ENCODE measurements at regions not wholly inside any gene's neighbourhood (a gene's known extent, or its start where the extent isn't known, plus 50 kb on each side); places are given as distances from the start of the nearest gene placed in this dataset.

DNA sequence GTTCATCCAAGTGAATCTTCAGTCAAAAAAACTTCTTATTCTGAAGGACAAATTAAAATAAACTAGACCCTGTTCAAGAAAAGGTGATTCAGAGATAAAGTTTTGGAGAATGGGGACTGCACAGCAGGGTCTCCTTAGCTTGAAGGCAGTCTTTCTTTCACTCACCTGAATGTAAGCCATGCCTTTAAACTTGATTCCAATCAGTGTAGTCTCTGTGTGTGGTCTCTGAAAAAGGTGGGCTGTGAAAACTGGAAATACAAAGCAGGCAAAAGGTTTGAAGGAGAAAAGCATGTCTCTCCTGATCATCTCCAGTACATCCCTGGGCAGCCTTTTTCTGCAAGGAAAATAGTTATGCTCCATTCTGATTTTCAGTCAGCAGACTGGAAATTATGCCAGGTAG lies 188.0 kb upstream of the SASH1 start:
- no peak overlapping the region for H3K4me3 ChIP-seq (replicated peaks; ENCODE audit: low read depth, low read length)
- no peaks in the 10 kb centered on the region for H3K36me3 ChIP-seq (ENCODE audit: control insufficient read depth, insufficient read depth, low read length)
- DNase-seq (ENCODE audit: extremely low read depth, insufficient read length): no peak
- TF ChIP-seq, protein P1, sequence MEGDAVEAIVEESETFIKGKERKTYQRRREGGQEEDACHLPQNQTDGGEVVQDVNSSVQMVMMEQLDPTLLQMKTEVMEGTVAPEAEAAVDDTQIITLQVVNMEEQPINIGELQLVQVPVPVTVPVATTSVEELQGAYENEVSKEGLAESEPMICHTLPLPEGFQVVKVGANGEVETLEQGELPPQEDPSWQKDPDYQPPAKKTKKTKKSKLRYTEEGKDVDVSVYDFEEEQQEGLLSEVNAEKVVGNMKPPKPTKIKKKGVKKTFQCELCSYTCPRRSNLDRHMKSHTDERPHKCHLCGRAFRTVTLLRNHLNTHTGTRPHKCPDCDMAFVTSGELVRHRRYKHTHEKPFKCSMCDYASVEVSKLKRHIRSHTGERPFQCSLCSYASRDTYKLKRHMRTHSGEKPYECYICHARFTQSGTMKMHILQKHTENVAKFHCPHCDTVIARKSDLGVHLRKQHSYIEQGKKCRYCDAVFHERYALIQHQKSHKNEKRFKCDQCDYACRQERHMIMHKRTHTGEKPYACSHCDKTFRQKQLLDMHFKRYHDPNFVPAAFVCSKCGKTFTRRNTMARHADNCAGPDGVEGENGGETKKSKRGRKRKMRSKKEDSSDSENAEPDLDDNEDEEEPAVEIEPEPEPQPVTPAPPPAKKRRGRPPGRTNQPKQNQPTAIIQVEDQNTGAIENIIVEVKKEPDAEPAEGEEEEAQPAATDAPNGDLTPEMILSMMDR (IDR thresholded peaks at IDR 0.05; ENCODE audit: insufficient read depth, low read length, poor library complexity, severe bottlenecking): no peak
- no peaks in the 10 kb centered on the region for H3K27me3 ChIP-seq (replicated peaks; ENCODE audit: control insufficient read depth, insufficient read depth, low read length)

DNA sequence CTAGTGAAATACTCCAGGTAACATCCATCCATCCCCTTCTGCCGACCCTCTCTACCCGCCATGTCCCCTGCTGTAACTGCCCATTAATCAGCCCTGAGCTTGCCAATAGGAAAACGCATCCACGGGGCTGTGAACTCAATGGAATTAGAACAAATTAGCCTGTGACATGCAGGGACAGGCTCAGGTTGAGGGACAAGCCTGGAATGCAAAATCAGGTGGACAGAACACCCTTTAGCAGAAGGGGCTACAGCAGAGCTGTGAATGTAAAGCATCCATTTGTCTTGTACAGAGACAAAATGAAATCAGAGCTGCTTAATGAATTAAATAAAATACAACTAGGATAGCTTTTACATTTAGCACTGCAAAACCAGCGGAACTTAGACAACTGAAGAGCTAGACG lies 187.3 kb upstream of the SASH1 start:
- TF ChIP-seq, protein P1 (IDR thresholded peaks at IDR 0.05; ENCODE audit: insufficient read depth, low read length, poor library complexity, severe bottlenecking): no peak
- Histone ChIP-seq H3K27me3 (replicated peaks; ENCODE audit: control insufficient read depth, insufficient read depth, low read length) (no peaks in the 10 kb centered on the region), H3K36me3 (ENCODE audit: control insufficient read depth, insufficient read depth, low read length) (no peaks in the 10 kb centered on the region), H3K4me3 (replicated peaks; ENCODE audit: low read depth, low read length) (no peak overlapping the region)
- no peak for DNase-seq (ENCODE audit: extremely low read depth, insufficient read length)

DNA sequence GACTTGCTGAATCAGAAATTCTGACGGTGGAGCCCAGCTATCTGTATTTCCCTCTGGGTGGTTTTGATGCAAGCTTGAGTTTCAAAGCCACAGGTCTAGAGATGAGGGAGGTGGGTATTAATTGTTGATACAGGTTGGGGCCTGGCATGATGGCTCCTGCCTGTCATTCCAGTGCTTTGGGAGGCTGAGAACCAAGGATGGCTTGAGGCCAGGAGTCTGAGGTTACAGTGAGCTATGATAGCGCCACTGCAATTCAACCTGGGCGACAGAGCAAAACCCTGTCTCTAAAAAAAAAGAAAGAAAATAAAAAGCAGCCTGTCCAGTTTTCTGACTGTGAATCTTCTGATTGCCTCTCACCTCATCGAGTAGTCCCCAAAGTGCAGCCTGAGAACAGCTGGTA lies 184.8 kb upstream of the SASH1 start:
- no peak for DNase-seq (ENCODE audit: extremely low read depth, insufficient read length)

DNA sequence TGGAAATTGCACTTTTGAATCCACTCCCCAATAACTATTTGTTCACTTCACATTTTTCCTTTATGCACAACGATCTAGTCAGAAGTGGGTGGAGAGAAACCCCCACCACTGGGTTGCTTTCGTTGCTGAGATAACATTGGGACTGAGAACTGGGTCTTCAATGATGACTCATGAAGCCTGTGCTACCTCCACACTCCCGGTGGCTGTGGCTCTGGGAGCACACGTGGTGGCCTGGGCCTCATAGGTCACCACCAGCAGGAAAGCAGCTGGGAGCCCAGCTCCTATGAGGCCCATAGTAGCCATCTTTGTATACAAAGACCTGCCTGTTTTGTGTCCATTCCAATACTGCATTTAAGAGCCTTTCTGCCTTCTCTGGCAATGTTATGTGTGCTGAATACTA lies 178.0 kb upstream of the SASH1 start:
- TF ChIP-seq, protein P1 (IDR thresholded peaks at IDR 0.05; ENCODE audit: insufficient read depth, low read length, poor library complexity, severe bottlenecking): no peak
- no peaks in the 10 kb centered on the region for H3K27me3 ChIP-seq (replicated peaks; ENCODE audit: control insufficient read depth, insufficient read depth, low read length)
- no peaks in the 10 kb centered on the region for H3K36me3 ChIP-seq (ENCODE audit: control insufficient read depth, insufficient read depth, low read length)
- H3K4me3 ChIP-seq (replicated peaks; ENCODE audit: low read depth, low read length): no peak overlapping the region
- DNase-seq (ENCODE audit: extremely low read depth, insufficient read length): no peak

More for the DNA sequence above, 184.8 kb upstream of the SASH1 start:
- TF ChIP-seq, protein P1 (IDR thresholded peaks at IDR 0.05; ENCODE audit: insufficient read depth, low read length, poor library complexity, severe bottlenecking): no peak
- H3K27me3 ChIP-seq (replicated peaks; ENCODE audit: control insufficient read depth, insufficient read depth, low read length): no peaks in the 10 kb centered on the region
- no peak overlapping the region for H3K4me3 ChIP-seq (replicated peaks; ENCODE audit: low read depth, low read length)
- H3K36me3 ChIP-seq (ENCODE audit: control insufficient read depth, insufficient read depth, low read length): no peaks in the 10 kb centered on the region

DNA sequence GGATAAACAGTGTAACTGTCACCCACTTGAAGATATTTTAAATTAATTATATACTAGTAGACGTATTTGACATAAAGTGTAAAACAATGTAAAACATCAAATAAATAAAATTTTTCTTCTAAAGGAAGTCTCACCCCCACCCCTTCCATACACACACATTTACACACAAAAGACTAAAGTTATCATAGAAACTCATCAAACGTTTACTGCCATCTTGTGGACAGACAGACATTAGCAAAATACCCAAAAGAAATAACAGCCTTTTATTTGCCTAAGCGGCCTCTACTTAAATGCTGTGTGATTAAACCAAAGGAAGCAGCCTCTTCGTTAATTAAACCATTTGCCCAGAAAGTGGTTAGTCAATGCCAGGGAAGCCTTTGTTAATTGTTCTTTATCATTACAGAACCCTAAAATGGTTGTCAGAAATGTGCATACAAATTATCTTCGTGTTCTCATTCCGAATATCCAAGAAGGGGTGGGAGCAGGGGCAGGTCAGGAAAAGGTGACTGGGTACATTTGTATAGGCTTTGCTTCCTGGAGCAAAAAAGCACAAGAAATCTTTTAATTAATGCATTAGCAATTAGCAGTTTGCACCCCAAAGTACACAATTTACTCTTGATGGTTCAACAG lies 176.2 kb upstream of the SASH1 start:
- TF ChIP-seq, protein P1 (IDR thresholded peaks at IDR 0.05; ENCODE audit: insufficient read depth, low read length, poor library complexity, severe bottlenecking): peak; percentile 56
- no peaks in the 10 kb centered on the region for H3K36me3 ChIP-seq (ENCODE audit: control insufficient read depth, insufficient read depth, low read length)
- H3K27me3 ChIP-seq (replicated peaks; ENCODE audit: control insufficient read depth, insufficient read depth, low read length): no peaks in the 10 kb centered on the region
- DNase-seq (ENCODE audit: extremely low read depth, insufficient read length): no peak
- H3K4me3 ChIP-seq (replicated peaks; ENCODE audit: low read depth, low read length): no peak overlapping the region

DNA sequence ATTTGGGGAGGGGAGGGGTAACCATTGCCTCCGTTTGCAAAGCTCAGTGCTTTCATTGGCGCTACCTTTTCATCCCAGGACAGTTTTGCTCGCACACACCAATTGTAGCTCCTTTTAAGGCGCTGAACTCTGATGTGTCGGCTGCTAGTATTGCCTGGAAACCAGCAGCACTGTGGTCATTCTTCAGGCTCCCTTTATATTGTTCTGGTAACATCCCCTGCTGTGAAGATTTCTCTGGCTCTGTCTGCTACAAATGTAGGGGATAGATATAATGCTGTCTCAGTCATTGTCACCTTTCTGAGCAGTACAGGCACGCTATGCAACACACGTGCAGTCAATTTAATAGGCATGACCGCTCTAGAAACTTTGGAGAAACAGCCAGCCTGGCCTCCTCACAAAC lies 172.9 kb upstream of the SASH1 start:
- Histone ChIP-seq H3K4me3 (replicated peaks; ENCODE audit: low read depth, low read length) (no peak overlapping the region), H3K27me3 (replicated peaks; ENCODE audit: control insufficient read depth, insufficient read depth, low read length) (no peaks in the 10 kb centered on the region), H3K36me3 (ENCODE audit: control insufficient read depth, insufficient read depth, low read length) (no peaks in the 10 kb centered on the region)
- no peak for DNase-seq (ENCODE audit: extremely low read depth, insufficient read length)
- TF ChIP-seq, protein P1 (IDR thresholded peaks at IDR 0.05; ENCODE audit: insufficient read depth, low read length, poor library complexity, severe bottlenecking): no peak

Measured in GM06990 (cell line).